HFFc6 (cell line): ENCODE measurements at regions not wholly inside any gene's neighbourhood (a gene's known extent, or its start where the extent isn't known, plus 50 kb on each side); places are given as distances from the start of the nearest gene placed in this dataset.

Experiments
- DNase-seq: peaks from one replicate; pipeline ENCODE4 v3.0.0-alpha.2; 2018
- H3K27ac Mint-ChIP-seq: 2 replicates; pipeline ENCODE4 v1.8.0; 2020; ENCODE audit warnings: mild to moderate bottlenecking, mixed read lengths
- H3K27me3 Mint-ChIP-seq: 2 replicates; pipeline ENCODE4 v1.8.0; 2021; ENCODE audit warnings: mild to moderate bottlenecking, moderate library complexity, mixed read lengths; ENCODE audit not compliant: insufficient read depth
- H3K36me3 Mint-ChIP-seq: 2 replicates; pipeline ENCODE4 v1.8.0; 2021; ENCODE audit warnings: low read depth, mixed read lengths
- H3K4me1 Mint-ChIP-seq: 2 replicates; pipeline ENCODE4 v1.8.0; 2020; ENCODE audit warnings: low read depth, mixed read lengths
- H3K4me3 Mint-ChIP-seq: 2 replicates; pipeline ENCODE4 v1.8.0; 2020; ENCODE audit warnings: mild to moderate bottlenecking, moderate library complexity, mixed read lengths
- H3K9me3 Mint-ChIP-seq: 2 replicates; pipeline ENCODE4 v1.8.0; 2020; ENCODE audit warnings: mild to moderate bottlenecking, mixed read lengths
- CTCF ChIP-seq: fragments of 200-600 bp; sonication (generic); IDR thresholded peaks from 2 replicates; pipeline ENCODE4 v1.5.0; 2021; ENCODE audit warnings: antibody characterized with exemption, mild to moderate bottlenecking

GRCh38 chr6:40931931-40932330 is 107.1 kb downstream of the UNC5CL start:
- Mint-ChIP-seq H3K27ac (no peak overlapping the region; the same call in 1 of the 2 replicates), H3K27me3 (no peaks in the 10 kb centered on the region; the same call in 1 of the 2 replicates), H3K4me3 (no peak overlapping the region), H3K36me3 (0 out of 2 replicates have a peak, but pooled peaks cover 5% of the 10 kb centered on the region), H3K9me3 (no peaks in the 10 kb centered on the region), H3K4me1 (peaks cover 38% of the 10 kb centered on the region)
- TF ChIP-seq CTCF, result no peak
- peak; percentile 72 for DNase-seq

- DNase-seq, result no peak
- TF ChIP-seq CTCF, result no peak
- H3K4me1 Mint-ChIP-seq, result peaks cover 24% of the 10 kb centered on the region
- H3K9me3 Mint-ChIP-seq, result no peaks in the 10 kb centered on the region
- H3K27me3 Mint-ChIP-seq, result peaks cover under 1% of the 10 kb centered on the region
- no peak overlapping the region for H3K4me3 Mint-ChIP-seq
- H3K36me3 Mint-ChIP-seq, result 0 out of 2 replicates have a peak, but pooled peaks cover 5% of the 10 kb centered on the region
- H3K27ac Mint-ChIP-seq, result no peak overlapping the region
Measured at GRCh38 chr6:40930555-40930954, 108.5 kb downstream of the UNC5CL start.

- no peak overlapping the region for H3K27ac Mint-ChIP-seq
- no peak for DNase-seq
- peaks cover 19% of the 10 kb centered on the region for H3K4me1 Mint-ChIP-seq
- H3K36me3 Mint-ChIP-seq, result 0 out of 2 replicates have a peak, but pooled peaks cover 5% of the 10 kb centered on the region
- TF ChIP-seq CTCF, result no peak
- peaks cover 4% of the 10 kb centered on the region for H3K27me3 Mint-ChIP-seq
- no peak overlapping the region for H3K4me3 Mint-ChIP-seq
- H3K9me3 Mint-ChIP-seq, result no peaks in the 10 kb centered on the region
Measured at GRCh38 chr6:40930045-40930444, 109.0 kb downstream of the UNC5CL start.

- Mint-ChIP-seq H3K4me1 (peaks cover 10% of the 10 kb centered on the region), H3K36me3 (0 out of 2 replicates have a peak, but pooled peaks cover 5% of the 10 kb centered on the region), H3K9me3 (no peaks in the 10 kb centered on the region), H3K27ac (no peak overlapping the region), H3K4me3 (no peak overlapping the region), H3K27me3 (peaks cover 4% of the 10 kb centered on the region)
- no peak for DNase-seq
- TF ChIP-seq CTCF, result no peak
Measured at GRCh38 chr6:40929176-40929575, 109.8 kb downstream of the UNC5CL start.

GRCh38 chr6:40928763-40929162 is 110.3 kb downstream of the UNC5CL start:
- TF ChIP-seq CTCF, result no peak
- H3K9me3 Mint-ChIP-seq, result no peaks in the 10 kb centered on the region
- H3K27ac Mint-ChIP-seq, result no peak overlapping the region
- H3K27me3 Mint-ChIP-seq, result peaks cover 4% of the 10 kb centered on the region
- H3K36me3 Mint-ChIP-seq, result 0 out of 2 replicates have a peak, but pooled peaks cover 5% of the 10 kb centered on the region
- no peak overlapping the region for H3K4me3 Mint-ChIP-seq
- no peak for DNase-seq
- H3K4me1 Mint-ChIP-seq, result peaks cover 6% of the 10 kb centered on the region

DNA sequence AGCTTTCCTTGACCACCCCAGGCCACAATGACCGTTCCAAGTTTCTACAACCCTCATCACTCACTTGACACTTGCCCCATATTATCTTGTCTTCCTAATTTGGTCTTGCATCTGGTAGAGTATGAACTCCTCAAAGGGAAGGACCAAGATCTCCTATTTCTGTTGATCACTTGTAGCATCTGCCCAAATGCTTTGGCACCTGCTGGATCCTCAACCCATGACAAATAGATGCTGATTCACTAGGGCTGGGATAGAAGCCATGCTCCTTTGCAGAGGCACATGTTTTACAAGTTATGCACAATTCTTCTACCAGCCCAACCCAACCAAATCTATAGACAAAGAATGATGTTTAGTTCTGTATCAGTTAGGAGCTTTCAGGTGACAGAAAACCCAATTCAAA is 110.7 kb downstream of the UNC5CL start:
- no peak overlapping the region for H3K27ac Mint-ChIP-seq
- H3K4me3 Mint-ChIP-seq, result no peak overlapping the region
- H3K4me1 Mint-ChIP-seq, result peaks cover 2% of the 10 kb centered on the region
- no peaks in the 10 kb centered on the region for H3K9me3 Mint-ChIP-seq
- 0 out of 2 replicates have a peak, but pooled peaks cover under 1% of the 10 kb centered on the region for H3K36me3 Mint-ChIP-seq
- H3K27me3 Mint-ChIP-seq, result peaks cover 4% of the 10 kb centered on the region
- no peak for TF ChIP-seq CTCF
- DNase-seq, result no peak
